ENCODE measurements at regions not wholly inside any gene's neighbourhood (a gene's known extent, or its start where the extent isn't known, plus 50 kb on each side); places are given as distances from the start of the nearest gene placed in this dataset.
A peak's percentile ranks its signal among the peaks of the same experiment; 100 is the strongest.

GRCh38 chr13:89496478-89496877 lies 1825.3 kb downstream of the SLITRK5 start:
- H3K4me3 ChIP-seq (ENCODE audit: low read depth, low read length) = no peak overlapping the region
- no peak for DNase-seq (ENCODE audit: low read depth)
- no peak for TF ChIP-seq CTCF (conservative IDR thresholded peaks at IDR 0.05; ENCODE audit: low read depth, low read length)

- H3K4me3 ChIP-seq (ENCODE audit: low read depth, low read length) = no peak overlapping the region
- no peak for DNase-seq (ENCODE audit: low read depth)
Measured at GRCh38 chr13:89497658-89498057, 1826.5 kb downstream of the SLITRK5 start.

GRCh38 chr13:89502286-89502685 lies 1831.1 kb downstream of the SLITRK5 start:
- no peak for TF ChIP-seq CTCF (conservative IDR thresholded peaks at IDR 0.05; ENCODE audit: low read depth, low read length)
- H3K4me3 ChIP-seq (ENCODE audit: low read depth, low read length) = no peak overlapping the region
- DNase-seq (ENCODE audit: low read depth) = no peak

More at GRCh38 chr13:89497658-89498057, 1826.5 kb downstream of the SLITRK5 start:
- TF ChIP-seq CTCF (conservative IDR thresholded peaks at IDR 0.05; ENCODE audit: low read depth, low read length) = no peak

- no peak for TF ChIP-seq CTCF (conservative IDR thresholded peaks at IDR 0.05; ENCODE audit: low read depth, low read length)
- no peak overlapping the region for H3K4me3 ChIP-seq (ENCODE audit: low read depth, low read length)
- peak; percentile 94 for DNase-seq (ENCODE audit: low read depth)
Measured at GRCh38 chr13:89514534-89515312, 1832.8 kb upstream of the MIR17HG start.

GRCh38 chr13:89515948-89516347 lies 1831.5 kb upstream of the MIR17HG start:
- DNase-seq (ENCODE audit: low read depth) = no peak
- no peak overlapping the region for H3K4me3 ChIP-seq (ENCODE audit: low read depth, low read length)
- TF ChIP-seq CTCF (conservative IDR thresholded peaks at IDR 0.05; ENCODE audit: low read depth, low read length) = no peak

- no peak overlapping the region for H3K4me3 ChIP-seq (ENCODE audit: low read depth, low read length)
- TF ChIP-seq CTCF (conservative IDR thresholded peaks at IDR 0.05; ENCODE audit: low read depth, low read length) = no peak
- no peak for DNase-seq (ENCODE audit: low read depth)
Measured at GRCh38 chr13:89518289-89519077, 1829.0 kb upstream of the MIR17HG start.

All from epithelial cell of proximal tubule (primary cell).